AG10803 (cell line): ENCODE measurements at regions not wholly inside any gene's neighbourhood (a gene's known extent, or its start where the extent isn't known, plus 50 kb on each side); places are given as distances from the start of the nearest gene placed in this dataset.
A peak's percentile ranks its signal among the peaks of the same experiment; 100 is the strongest.

ENCODE experiments used
- DNase-seq: peaks from one replicate; pipeline ENCODE4 v3.0.0; 2010; ENCODE audit warnings: low read depth
- H3K4me3 ChIP-seq: 2 replicates; pipeline ENCODE4 v1.5.1; 2011; ENCODE audit warnings: mild to moderate bottlenecking, low read length, control low read depth
- TF ChIP-seq, protein P1 (sequence below): conservative IDR thresholded peaks from 2 replicates; pipeline ENCODE4 v1.5.1; 2011; ENCODE audit warnings: mild to moderate bottlenecking, low read length, control low read depth, inconsistent platforms

GRCh38 chr10:23872290-23872689 is 336.6 kb upstream of the KIAA1217 start:
- TF ChIP-seq, protein P1, sequence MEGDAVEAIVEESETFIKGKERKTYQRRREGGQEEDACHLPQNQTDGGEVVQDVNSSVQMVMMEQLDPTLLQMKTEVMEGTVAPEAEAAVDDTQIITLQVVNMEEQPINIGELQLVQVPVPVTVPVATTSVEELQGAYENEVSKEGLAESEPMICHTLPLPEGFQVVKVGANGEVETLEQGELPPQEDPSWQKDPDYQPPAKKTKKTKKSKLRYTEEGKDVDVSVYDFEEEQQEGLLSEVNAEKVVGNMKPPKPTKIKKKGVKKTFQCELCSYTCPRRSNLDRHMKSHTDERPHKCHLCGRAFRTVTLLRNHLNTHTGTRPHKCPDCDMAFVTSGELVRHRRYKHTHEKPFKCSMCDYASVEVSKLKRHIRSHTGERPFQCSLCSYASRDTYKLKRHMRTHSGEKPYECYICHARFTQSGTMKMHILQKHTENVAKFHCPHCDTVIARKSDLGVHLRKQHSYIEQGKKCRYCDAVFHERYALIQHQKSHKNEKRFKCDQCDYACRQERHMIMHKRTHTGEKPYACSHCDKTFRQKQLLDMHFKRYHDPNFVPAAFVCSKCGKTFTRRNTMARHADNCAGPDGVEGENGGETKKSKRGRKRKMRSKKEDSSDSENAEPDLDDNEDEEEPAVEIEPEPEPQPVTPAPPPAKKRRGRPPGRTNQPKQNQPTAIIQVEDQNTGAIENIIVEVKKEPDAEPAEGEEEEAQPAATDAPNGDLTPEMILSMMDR: no peak

DNA sequence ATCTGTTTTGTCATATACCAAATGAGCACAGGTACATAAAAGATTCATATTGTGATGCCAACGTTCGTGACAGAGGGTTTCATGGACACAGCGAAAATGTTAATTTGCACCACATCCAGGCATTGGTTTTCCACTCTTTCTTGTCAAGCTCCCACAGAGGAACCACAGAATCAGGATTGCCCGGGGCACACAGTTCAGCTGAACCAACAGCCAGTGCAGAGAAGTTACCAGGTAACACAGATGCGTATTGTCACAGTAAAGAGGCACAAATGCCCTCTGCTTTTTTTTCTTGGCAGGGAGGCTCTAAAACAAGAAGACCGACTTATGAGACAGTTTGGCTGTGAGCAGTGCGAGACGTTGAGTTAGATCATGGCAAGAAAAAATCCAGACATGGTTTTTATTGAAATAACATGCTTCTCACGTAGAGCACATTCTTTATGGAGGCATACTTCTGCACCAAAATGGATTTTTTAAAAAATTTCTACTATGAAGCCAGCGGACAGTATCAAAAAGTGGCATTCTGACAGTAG is 331.1 kb upstream of the KIAA1217 start:
- TF ChIP-seq, protein P1: no peak
- DNase-seq: no peak
- no peak overlapping the region for H3K4me3 ChIP-seq

More at GRCh38 chr10:23872290-23872689, 336.6 kb upstream of the KIAA1217 start:
- H3K4me3 ChIP-seq: no peak overlapping the region
- no peak for DNase-seq

DNA sequence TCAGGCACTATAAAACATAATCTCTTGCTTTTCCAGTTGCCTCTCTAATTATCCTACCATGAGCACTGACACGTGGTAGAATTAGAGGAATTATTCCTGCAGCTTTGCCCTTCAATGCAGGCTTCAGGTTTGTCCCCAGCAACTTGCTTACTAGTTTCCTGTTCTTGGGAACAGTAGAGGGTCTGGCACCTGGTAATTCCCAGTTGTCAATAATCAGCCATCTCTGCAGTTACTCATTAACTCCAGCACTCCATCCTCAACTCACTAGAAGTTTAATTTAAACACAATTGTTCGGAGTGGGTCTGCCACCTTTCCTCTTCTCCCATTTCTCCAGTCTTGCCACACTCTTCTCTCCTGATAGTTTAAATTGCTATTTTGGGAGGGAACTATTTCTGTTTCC is 324.3 kb upstream of the KIAA1217 start:
- no peak overlapping the region for H3K4me3 ChIP-seq
- DNase-seq: no peak
- TF ChIP-seq, protein P1: no peak

DNA sequence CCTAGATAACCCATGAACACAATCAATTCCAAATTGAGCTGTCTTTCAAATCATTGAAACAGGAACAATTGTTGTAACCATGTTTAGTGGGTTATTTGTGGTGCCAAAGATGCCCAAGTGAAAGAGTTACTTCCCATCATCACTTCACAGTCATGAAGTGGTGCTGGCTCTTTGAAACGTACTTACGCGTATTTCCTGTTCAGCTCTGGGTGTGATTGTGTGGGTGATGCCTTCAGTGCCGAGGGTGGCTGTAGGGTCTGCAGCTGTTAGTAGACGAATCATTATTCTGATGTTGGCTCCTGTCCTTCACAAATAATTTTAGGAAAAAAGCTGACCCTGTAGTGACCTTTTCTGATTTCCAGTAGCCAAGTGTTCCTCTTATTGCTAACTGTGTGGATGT is 323.1 kb upstream of the KIAA1217 start:
- TF ChIP-seq, protein P1: no peak
- no peak overlapping the region for H3K4me3 ChIP-seq
- DNase-seq: no peak

DNA sequence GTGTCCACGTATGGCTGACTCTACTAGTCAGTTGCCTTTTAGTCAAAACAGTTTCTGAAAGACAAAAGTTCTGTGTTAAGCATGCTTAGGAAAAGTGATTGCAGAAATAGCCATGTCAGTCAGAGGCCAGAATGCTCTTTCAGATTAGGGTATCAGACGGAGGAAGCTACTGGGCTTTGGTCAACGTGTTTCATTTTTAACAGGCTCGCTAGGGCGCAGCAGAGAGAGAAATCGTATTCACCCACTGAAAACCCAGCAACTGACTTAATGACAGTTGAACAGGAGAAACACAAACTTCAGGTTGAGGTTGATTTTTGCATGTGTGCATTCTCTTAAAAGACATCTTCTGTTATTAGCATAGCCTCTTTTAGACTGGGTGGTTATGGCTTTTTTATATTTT is 322.6 kb upstream of the KIAA1217 start:
- H3K4me3 ChIP-seq: no peak overlapping the region
- TF ChIP-seq, protein P1: no peak
- no peak for DNase-seq

DNA sequence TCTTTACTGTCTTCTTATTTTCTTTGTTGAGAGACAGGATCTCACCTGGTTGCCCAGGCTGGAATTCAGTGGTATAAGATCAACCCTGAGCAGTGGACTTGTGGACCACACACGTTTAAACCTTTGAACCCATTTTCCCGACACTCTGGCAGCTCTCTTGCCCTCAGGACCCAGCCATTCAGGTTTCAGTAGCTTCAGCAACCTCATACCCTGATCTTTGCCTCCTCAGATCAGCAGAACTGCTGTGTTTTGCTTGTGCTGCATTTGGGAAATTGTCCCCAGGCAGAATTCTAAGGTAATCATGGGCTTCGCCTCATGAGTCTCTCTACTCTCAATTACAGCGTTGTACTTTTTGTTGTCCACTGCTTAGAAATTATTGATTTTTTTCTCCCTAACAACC is 317.6 kb upstream of the KIAA1217 start:
- DNase-seq: no peak
- TF ChIP-seq, protein P1: no peak
- H3K4me3 ChIP-seq: no peak overlapping the region

DNA sequence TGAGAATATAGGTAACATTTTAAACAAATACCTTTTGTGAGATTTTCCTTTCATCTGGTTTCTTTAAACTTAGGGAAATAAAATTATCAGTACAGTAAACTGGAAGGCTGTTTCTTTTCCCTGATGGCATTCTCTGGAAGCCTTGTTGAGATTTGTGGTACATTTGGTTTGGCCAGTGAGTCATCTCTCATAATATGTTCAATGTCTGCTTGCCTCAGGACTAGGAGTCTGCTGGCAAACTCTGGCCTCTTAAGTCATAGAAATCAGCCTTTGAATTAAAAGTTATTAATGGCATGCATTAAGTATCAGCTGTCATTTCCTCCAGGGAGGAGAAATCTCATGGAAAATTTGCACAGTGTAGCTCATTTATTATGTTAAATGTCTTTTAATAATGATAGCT is 316.6 kb upstream of the KIAA1217 start:
- H3K4me3 ChIP-seq: no peak overlapping the region
- TF ChIP-seq, protein P1: no peak
- DNase-seq: peak; percentile 4
